Ectodermal cell (in vitro differentiated cells): ENCODE measurements at regions not wholly inside any gene's neighbourhood (a gene's known extent, or its start where the extent isn't known, plus 50 kb on each side); places are given as distances from the start of the nearest gene placed in this dataset.

ENCODE experiments used
- H3K27ac ChIP-seq: 2 replicates; pipeline ENCODE4 v1.7.0; 2013; ENCODE audit warnings: mild to moderate bottlenecking, low read depth, low read length; ENCODE audit not compliant: insufficient read depth, poor library complexity, severe bottlenecking
- H3K27me3 ChIP-seq: 2 replicates; pipeline ENCODE4 v1.7.0; 2013; ENCODE audit warnings: mild to moderate bottlenecking, low read length; ENCODE audit not compliant: insufficient read depth, control insufficient read depth, poor library complexity, severe bottlenecking
- H3K36me3 ChIP-seq: one replicate; pipeline ENCODE4 v1.7.0; 2013; ENCODE audit warnings: low read length; ENCODE audit not compliant: control insufficient read depth, insufficient read depth
- H3K4me1 ChIP-seq: one replicate; pipeline ENCODE4 v1.7.0; 2013; ENCODE audit warnings: low read length; ENCODE audit not compliant: control insufficient read depth, insufficient read depth
- H3K4me3 ChIP-seq: 2 replicates; pipeline ENCODE4 v1.7.0; 2013; ENCODE audit warnings: low read depth, low read length, control low read depth; ENCODE audit not compliant: insufficient read depth
- H3K9me3 ChIP-seq: 2 replicates; pipeline ENCODE4 v1.7.0; 2013; ENCODE audit warnings: mild to moderate bottlenecking, low read length, moderate library complexity; ENCODE audit not compliant: control insufficient read depth
- WGBS, 2 experiments: methylation state at CpG; one replicate each; pipeline ENCODE4 v1.1.7; 2013; ENCODE audit warnings: missing lambda C conversion rate in 2 of 2; 5-methylcytosine and 5-hydroxymethylcytosine counted together

DNA sequence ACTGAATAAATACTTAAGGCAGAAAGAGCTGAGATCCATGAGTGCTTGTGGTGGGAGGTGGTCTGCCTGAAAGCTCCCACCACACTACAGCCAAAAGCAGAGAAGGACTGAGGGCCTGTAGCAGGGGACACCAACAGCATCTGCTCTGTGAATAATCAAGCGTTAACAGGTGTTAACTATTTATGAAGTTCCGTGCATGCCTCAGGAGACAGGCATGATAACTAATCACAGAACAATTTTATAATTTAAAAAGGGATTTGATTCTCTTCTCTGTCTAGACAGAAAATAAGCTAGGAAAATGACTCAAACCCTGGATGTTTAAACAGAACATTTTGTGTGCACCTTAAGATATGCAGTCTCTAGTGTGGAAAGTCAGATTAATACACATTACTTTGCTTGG, 61.5 kb upstream of the GHITM start:
- Histone ChIP-seq H3K9me3 (no peaks in the 10 kb centered on the region), H3K4me1 (no peaks in the 10 kb centered on the region), H3K36me3 (no peaks in the 10 kb centered on the region), H3K27ac (no peak overlapping the region), H3K27me3 (no peaks in the 10 kb centered on the region), H3K4me3 (no peak overlapping the region)
- WGBS, 2 experiments, result 95% methylated on average over 2 of the region's 2 CpGs

DNA sequence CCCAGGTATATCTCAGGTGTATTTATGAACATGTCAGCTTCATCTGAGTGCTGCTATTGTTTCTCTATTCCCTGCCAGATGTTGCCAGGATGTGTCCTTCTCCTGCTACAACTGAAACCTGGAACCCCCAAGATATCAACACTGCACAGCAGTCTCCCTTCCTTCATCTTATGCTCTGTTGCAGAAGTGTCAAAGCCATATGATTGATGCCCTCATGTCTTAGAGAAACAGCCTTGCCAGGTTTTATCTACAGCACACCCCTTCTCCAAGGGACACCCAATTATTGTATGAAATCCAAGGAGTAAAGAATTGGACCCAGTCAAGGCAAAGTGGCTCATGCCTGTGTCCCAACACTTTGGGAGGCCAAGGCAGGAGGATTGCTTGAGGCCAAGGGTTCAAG, 60.5 kb upstream of the GHITM start:
- no peaks in the 10 kb centered on the region for H3K27me3 ChIP-seq
- no peak overlapping the region for H3K27ac ChIP-seq
- H3K9me3 ChIP-seq, result no peaks in the 10 kb centered on the region
- no peaks in the 10 kb centered on the region for H3K4me1 ChIP-seq
- no peak overlapping the region for H3K4me3 ChIP-seq
- no peaks in the 10 kb centered on the region for H3K36me3 ChIP-seq

DNA sequence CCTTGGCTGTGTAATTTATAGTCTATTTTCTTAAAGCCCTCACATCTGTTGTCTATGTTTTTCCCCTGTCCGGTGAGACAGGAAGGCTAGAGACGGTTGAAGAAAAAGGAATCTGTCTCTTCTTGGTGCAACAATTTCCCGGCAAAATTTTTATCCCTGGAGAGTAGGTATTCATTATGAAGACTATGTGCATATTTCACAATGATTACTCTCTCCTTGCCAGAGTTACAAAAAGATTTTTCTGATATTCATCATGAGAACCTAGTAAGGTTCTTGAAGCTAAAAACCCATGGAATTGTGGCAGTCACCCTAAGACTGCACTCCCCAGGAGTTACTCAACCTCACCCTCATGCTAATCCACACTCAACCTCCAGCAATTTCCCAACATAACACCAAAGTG, 55.0 kb upstream of the GHITM start:
- Histone ChIP-seq H3K9me3 (no peaks in the 10 kb centered on the region), H3K27ac (no peak overlapping the region), H3K4me1 (no peaks in the 10 kb centered on the region), H3K36me3 (no peaks in the 10 kb centered on the region), H3K27me3 (no peaks in the 10 kb centered on the region), H3K4me3 (no peak overlapping the region)
- 83 to 100% methylated on average over 1 to 2 of the region's 3 CpGs for WGBS, 2 experiments

DNA sequence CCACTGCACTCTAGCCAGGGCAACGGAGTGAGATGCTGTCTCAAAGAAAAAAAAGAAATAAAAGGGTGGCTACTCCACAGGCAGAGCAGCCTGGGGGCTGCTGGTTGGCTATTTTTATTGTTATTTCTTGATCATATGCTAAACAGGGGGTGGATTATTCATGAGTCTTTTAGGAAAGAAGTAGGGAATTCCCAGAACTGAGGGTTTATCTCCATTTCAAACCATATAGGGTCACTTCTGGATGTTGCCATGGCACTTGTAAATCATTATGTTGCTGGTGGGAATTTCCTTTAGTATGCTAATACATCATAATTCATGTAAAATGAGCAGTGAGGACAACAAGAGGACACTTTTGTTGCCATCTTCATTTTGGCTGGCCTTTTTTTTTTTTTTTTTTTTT, 52.1 kb upstream of the GHITM start:
- no peaks in the 10 kb centered on the region for H3K36me3 ChIP-seq
- H3K4me3 ChIP-seq, result no peak overlapping the region
- H3K9me3 ChIP-seq, result no peaks in the 10 kb centered on the region
- WGBS, 2 experiments, result 85 to 93% methylated on average over 1 of the region's 1 CpG
- no peak overlapping the region for H3K27ac ChIP-seq
- H3K4me1 ChIP-seq, result no peaks in the 10 kb centered on the region
- no peaks in the 10 kb centered on the region for H3K27me3 ChIP-seq

DNA sequence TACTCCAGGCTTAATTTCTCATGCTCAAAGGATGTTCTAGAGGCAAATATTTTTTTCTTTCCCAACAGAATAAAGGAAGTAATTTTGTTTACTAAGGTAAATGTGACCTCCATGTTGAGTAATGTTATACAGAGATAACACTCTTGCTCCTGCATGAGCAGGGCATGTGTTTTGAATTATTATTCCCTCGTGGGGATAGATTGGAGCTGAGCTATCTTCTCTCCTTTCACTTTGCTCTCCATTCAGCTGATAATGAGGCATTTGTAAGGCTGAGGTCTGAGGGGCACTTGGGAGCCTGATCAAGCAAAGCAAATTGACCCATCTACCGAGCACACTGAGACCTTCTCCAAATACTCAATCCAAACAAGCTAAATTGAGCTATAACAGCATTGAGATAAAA, 50.7 kb upstream of the GHITM start:
- H3K27me3 ChIP-seq, result no peaks in the 10 kb centered on the region
- no peaks in the 10 kb centered on the region for H3K36me3 ChIP-seq
- H3K4me1 ChIP-seq, result no peaks in the 10 kb centered on the region
- no peaks in the 10 kb centered on the region for H3K9me3 ChIP-seq
- no peak overlapping the region for H3K27ac ChIP-seq
- H3K4me3 ChIP-seq, result no peak overlapping the region
- 37 to 73% methylated on average over 2 of the region's 2 CpGs for WGBS, 2 experiments

DNA sequence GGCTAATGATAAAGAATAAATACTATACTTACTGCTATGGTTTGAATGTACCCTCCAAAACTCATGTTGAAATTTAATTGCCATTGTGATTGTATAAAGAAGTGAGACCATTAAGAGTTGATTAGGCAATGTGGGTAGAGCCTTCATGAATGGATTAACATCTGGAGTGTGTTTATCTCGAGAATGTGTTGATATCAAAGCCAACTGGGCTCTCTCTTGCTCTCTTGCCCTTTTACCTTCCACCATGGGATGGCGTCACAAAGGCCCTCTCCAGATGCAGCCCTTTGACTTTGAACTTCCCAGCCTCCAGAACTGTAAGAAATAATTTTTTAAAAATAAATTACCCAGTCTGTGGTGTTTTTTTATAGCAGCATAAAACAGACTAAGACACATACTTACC, 50.1 kb upstream of the GHITM start:
- Histone ChIP-seq H3K27ac (no peak overlapping the region), H3K27me3 (no peaks in the 10 kb centered on the region), H3K4me1 (no peaks in the 10 kb centered on the region), H3K4me3 (no peak overlapping the region), H3K36me3 (no peaks in the 10 kb centered on the region), H3K9me3 (no peaks in the 10 kb centered on the region)
- WGBS, 2 experiments, result 90% methylated on average over 2 of the region's 2 CpGs; no CpG with 5 or more reads in 1 of the 2 experiments
